ENCODE measurements at regions not wholly inside any gene's neighbourhood (a gene's known extent, or its start where the extent isn't known, plus 50 kb on each side); places are given as distances from the start of the nearest gene placed in this dataset.

DNA sequence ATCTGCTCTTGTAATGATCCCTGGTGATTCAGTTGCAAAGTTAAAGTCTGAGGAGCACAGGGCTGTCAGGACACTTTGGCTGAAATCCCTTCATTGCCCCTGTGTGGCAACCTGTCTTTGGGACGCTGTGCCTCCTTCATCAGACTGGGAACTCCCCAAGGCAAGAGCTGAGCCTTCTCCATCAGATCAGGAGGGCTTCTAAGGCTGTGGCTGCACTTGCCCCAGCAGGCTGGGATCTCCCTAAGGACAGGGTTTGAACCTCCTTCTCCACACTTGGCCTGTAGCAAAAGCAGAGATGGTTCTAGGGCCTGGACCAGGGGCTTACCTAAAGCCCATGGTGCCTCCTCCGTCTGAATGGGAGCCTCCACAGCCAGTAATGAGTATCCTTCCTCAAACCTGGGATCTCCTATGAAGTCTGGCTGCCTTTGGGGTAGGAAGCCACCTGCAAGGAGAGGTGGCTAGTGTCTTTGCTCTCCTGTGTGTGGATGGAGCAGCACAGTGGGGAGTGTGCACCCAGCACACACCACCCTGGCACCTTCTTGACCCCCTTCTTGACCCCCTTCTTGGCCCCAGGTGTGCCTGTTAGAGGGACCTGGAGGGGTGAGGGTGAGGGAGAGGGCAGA, 79.0 kb upstream of the NKD1 start:
- no peak for DNase-seq (ENCODE audit: low spot score)

DNA sequence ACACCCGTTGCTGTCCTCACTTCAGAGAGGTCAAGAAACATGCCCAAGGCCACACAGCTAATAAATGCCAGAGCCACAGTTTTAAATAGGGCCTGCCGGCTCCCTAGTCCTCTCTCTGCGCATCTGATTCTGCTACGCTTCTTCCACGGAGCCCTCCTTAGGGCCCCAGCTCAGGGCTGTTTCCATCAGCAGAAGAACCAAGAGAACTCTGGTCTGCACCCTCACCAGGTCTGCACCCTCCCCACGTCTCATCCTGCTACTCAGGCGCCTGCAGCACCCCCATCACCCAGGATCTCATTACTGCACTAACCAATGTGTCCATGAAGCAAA, 79.5 kb upstream of the NKD1 start:
- no peak for DNase-seq (ENCODE audit: low spot score)

DNA sequence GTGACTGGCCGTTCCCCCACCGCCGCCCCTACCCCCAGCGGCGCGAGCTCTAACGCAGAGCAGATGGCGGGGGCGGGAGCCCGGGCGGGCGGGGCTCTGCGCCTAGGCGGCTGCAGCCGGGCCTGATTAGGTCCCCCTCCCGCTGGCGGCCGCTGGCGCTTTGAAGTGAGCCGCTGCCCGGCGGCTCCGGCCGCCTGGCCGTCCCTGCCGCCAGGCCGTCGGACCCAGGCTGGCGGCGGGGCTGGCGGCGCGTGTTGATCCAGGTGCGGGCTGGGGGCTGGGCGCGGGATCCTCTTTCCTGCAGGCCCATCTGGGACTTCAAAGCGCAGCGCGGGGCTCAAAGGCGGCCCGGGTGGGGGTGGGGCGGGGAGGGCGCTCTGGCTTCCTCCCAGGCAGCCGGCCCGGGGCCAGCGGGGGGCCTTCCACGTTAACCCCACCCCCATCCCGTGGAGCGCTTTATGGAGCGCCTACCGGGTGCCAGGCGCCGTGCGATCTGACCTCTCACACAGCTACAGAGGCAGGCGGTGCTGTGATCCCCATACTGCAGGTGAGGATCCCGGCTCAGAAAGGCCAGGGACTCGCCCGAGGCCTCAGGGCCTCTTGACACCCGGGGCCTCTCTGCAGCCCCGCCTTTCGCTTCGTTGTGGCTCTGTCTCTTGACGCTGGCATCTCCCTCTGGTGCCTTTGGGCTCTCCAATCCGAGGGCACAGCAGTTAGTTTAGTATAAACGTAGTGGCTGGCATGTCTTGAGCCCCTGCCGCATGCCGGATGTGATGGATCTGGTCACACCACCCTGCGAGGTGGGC, 80.0 kb upstream of the NKD1 start:
- no peak for DNase-seq (ENCODE audit: low spot score)

DNA sequence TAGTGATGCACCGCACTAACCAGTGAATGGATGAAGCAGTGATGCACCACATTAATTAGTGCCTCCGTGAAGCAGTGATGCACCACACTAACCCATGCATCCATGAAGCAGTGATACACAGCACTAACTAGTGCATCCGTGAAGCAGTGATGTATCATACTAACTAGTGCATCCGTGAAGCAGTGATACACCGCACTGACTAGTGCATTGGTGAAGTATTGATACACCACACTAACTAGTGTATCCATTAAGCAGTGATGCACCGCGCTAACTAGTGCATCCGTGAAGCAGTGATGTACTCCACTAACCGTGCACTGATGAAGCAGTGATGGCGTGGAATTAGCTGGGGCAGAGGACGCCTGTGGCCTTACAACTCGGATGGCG, 80.6 kb upstream of the NKD1 start:
- DNase-seq (ENCODE audit: low spot score): no peak

DNA sequence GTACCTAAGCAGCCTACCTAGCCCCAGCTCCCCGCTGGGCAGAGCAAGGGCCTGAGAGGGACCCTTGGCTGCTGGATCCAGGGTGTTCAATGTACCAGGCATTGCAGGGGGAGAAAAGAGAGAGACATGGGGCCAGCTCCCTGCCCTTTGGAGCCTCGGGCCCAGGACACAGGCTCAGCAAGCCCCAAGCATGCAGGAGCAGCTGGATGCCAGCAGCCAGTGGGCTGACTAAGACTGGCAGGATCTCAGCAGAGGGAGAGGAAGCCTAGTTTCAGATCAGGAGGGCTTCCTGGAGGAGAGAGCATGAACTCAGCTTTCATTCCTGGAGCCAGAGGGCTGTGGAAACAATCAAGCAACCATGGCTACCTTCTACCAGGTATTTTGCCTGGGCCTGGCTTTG, 82.0 kb upstream of the NKD1 start:
- no peak for DNase-seq (ENCODE audit: low spot score)

DNA sequence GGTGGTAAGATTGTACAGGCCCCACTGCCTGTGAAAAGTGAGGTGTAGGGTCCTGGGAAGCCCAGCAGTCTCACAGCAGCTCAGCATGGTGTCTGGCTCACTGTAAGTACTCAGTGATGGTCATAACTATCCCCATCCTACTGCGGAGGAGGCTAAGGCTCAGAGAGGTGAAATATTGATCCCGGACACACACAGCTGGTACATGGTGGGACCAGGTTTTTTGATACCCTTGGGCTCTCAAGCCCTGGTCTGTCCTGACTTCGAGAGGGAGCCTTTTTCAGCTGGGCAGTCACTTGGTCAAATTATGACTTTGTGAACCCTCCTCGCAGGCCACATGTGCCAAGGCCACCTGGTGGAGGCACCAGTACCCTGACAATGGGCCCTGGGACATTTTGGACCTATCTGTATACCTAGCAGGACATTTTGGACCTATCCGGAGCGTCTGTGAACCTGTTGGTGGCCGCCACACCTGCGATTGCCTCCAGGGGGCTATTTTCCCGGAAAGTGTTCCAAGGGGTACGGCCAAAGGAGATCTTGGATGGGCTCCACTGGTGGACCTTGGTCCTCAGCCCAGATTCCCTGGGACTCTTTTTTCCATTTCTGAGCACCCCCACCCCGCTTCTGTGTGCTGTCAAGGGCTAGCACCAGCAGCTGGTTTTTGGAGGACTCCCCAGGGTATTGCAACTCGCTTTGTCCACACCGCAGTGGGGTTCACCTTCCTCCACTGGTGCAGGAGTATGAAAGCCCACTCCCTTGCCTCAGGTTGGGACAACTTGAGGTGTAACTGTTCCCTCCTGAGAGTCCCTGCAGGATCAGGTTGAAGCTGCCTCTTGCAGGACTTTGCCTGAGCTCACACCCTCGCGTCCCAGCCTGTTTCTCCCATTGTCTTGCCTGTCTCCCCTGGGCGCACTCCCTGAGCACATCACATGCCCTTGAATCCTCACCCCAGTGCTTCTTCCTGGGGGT, 83.6 kb upstream of the NKD1 start:
- no peak for DNase-seq (ENCODE audit: low spot score)

DNA sequence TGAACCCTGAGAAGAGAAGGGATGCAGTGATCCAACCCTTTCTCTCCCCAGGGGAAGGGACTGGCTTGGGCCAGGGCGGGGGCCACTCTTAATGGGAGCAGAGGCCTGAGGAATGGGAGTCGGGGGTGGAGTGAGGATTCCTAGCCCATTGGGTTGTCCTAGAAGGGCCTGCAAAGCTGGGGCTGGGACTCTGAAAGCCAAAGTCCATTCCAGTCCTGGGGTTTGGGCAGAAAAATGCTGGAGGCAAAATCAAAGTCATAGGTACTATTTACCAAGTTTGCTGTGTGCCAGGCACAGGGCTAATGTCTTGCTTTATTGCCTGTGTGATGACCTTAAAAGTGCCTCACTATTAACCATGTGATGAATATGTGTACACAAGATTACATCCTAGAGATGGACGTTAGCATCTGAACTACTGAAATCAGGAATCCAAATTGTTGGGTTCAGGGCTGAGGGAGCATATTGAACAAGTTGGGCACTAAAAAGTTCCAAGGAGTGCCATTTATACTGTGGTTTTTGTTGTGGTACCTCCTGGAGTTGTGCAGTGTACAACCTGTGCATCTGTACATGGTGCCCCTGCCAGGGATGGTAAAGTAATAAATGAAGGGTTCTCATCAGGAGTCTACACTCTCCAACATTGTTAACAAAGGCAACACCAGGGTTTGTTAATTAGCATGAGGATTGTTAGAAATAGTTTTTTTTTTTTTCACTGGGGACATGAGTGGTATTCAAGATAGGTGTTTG, 84.4 kb upstream of the NKD1 start:
- no peak for DNase-seq (ENCODE audit: low spot score)

DNA sequence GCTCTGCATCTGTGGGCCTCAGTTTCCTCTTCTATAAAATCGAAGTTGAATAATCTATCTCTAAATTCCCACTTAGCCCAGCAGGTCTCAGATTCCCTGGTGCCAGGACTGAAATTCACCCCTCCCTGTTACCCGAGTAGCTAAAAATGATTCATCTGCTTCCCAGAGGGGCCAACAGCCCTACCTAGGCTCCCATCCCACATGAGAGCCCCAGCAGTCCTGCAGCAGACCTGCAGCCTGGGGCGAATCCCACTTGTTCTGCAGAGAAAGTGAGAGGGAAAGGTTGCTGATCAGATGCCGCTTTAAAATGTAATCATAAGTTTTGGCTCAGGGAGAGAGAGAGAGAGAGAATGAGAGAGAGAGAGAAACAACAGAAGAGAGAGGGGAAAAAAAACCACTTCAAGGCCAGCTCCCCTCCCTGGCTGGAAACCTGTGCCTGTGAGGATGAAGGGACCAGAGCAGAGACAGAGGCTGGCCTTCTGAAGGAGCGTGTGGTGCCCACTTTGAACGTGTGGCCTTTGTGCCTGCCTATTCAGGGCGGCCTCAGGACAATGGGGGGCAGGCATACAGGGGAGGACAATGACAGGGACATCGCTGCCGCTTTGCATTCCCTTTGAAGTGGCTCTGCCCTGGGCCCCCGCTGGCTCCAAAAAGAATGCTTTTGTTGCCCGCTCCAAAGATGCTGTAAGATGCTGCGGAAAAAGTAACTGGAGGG, 85.2 kb upstream of the NKD1 start:
- no peak for DNase-seq (ENCODE audit: low spot score)

DNA sequence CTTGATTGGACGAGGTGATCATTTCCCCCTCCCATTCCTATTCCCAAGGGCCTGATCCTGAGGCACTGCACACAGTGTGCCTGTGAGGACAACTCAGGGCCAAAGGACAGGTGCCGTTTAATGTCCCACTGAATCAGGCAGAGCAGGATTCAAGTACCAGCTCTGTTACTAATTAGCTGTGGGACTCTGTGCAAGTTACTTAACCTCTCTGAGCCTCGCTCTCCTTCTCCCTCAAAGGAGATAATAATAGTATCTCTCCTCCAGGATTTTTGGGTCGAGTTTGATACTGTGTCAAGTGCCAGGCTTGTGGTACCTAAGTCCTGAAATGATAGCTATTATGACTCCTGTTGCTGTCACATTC, 86.8 kb upstream of the NKD1 start:
- no peak for DNase-seq (ENCODE audit: low spot score)

DNA sequence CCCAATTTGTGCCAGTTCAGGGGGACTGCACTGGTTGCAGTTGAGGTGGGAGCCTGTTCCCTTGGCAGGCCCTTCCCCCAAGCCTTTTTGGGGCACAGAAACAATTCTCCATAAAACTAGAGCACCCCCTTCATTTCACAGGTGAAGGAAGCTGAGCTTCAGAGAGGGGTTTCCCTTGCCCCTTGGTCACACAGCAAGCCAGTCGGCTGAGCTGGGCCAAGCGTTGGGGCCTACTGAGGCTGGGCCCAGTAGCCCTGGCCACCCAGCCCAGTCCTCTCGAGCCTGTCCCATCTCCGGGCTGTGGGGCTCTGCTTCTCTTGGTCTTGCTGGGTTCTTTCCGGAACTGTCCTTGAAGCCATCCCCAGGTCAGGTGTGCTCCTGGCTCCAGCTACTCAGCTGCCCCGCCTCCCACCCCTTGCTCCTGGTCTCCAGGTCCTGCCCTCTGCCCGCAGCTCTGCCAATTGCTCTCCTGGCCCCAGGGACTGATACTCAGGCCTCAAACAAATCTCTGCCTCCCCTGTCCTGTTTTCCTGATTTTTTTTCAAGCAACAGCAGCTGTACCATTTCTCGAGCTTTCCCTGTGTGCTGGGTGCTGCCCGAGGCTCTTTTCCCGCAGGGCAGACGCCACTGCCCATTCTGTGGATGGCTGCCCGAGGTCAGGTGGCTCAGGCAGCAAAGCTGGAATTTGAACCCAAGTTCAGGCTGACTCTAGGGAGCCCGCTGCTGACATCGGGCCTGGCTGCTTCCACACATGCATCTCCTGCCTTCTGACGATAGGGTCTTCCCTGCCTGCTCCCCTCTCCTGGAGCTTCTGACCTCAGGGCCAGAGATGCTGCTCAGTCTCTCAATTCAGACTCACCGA, 87.4 kb upstream of the NKD1 start:
- no peak for DNase-seq (ENCODE audit: low spot score)

DNA sequence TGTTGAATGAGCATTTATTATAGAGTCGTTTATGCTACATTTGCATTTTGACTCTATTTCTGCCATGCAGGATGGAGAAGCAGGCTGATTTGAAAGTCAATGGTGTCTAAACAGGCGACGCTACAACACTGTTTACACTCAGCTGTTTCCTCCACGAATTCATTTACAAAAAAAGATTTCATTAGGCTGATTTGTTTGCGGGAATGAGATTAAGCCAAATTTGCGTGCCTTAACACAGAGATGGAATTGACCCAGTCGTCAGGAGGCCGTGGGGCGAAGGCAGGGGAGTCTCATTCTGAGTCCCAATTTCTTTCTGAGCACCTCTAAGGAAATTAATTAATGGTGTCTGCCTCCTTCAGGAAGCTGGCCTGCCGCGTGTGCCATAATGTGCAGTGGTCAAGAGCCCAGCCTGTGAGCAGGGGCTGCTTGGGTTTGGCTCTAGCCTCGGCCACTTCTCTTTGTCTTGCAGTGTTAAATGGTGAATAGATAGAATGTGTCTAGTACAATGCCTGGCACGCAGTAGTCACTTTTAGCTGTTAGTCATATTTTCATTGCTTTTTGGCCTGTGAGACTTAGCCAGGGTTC, 88.6 kb upstream of the NKD1 start:
- no peak for DNase-seq (ENCODE audit: low spot score)

DNA sequence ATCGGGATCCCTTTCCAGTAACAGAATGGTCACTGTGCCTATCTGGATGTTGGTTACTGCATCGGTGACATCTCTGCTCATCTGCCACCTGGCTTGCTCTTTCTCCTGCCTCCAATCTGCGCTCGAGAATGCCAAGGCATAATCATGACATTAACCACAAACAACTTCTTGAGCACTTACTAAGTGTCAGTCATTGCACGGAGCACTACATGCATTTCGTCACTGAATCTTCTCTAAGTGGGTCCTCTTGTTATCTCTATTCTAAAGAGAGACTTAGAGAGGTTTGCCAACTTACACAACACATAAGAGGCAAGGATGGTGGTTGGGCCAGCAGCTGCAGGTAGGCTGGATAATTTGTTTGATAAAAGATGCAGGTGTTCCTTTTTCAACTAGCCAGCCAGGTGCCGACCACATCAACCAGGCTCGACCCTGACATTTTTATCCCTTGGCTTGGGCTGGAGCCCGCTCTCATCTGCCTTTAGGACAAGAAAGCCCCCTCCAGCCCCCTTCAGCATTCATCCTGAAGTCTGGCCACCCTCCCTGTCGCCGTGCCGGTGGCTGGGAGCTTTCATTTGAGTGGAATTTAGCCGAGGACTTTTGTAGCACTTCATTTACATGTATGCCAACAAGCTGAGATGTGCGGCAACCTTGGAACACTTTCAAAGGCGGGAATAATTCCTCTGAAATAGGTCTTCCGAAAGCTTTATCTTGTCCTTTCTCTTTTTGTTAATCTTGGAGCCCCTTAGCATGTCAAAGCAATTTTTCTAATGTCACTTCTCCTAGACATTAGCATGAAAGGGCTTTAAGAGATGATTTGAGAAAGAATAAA, 89.3 kb upstream of the NKD1 start:
- no peak for DNase-seq (ENCODE audit: low spot score)

DNA sequence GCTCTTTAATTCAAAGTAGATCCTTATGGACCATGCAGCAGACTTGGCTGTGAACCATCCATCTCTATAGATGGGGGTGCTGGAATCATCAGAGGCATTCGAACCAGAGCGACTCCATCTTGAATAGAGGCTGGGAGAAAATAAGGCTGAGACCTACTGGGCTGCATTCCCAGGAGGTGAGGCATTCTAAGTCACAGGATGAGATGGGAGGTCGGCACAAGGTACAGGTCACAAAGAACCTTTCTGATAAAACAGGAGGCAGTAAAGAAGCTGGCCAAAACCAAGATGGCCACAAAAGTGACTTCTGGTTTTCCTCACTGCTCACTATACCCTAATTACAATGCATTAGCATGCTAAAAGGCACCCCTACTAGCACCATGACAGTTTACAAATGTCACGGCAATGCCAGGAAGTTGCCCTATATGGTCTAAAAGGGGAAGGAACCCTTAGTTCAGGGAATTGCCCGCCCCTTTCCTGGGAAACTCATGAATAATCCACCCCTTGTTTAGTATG, 89.2 kb upstream of the BRD7 start:
- no peak for DNase-seq (ENCODE audit: low spot score)

DNA sequence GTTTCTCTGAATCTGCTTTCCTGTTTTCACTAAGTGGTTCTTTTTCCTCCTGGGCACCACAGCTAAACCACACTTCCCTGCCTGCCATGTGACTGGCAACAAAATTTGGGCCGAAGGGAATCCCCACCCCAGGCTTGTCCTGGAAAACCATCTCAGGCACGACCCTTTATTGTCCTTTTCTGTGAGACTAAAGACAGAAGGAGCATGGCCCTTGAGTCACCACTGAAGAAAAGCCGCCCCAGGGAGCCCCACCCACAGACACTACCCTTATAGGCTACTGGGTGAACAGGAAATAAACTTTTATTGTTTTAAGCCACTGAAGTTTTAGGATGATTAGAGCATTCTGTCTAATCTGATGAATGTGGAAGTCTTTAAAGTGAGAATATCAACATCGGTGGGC, 88.6 kb upstream of the BRD7 start:
- no peak for DNase-seq (ENCODE audit: low spot score)

DNA sequence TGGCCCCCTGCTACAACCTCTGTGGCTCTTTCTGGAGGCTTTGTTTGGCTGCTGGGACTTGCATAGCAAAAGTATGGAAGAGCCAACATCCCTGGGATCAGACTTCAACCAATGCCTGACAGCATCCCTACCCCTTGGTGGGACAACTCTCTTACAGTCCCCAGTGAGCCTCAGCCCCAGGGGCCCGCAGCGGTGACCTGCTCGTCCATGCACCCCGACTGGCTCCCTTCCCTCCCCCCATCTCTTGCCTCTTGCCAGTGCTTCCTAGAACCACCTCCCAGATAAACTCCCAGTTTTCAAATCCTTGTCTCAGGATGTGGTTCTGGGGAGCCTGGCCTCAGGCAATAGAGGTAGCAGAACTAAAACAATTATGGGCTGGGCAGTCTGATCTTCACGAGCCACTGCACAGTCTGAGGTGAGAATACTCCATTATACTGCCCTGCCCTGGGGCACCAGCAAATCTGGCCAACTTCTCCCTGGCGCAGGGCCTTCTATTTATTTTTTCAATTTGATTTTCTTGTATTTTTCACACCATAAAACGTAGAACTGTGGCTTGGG, 86.6 kb upstream of the BRD7 start:
- DNase-seq (ENCODE audit: low spot score): no peak

DNA sequence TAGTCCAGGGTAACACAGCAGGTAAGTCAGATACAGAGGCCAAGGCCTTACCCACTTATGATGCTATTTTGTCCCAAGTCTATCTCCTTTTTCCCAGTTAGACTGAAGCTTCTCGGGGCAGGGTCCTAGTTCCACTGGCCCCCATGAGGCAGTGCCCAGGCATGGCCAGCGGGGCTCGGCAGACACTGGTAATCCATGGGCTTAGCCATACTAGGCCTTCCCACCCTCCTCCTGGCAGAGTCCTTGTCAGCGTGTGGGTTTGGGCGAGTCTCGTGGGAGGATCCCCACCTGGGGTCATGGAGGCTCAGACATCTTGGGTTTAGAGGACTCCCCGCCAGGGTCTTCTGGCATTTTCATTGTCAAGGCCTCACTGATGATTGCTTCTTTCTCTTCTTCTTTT, 84.7 kb upstream of the BRD7 start:
- no peak for DNase-seq (ENCODE audit: low spot score)

DNA sequence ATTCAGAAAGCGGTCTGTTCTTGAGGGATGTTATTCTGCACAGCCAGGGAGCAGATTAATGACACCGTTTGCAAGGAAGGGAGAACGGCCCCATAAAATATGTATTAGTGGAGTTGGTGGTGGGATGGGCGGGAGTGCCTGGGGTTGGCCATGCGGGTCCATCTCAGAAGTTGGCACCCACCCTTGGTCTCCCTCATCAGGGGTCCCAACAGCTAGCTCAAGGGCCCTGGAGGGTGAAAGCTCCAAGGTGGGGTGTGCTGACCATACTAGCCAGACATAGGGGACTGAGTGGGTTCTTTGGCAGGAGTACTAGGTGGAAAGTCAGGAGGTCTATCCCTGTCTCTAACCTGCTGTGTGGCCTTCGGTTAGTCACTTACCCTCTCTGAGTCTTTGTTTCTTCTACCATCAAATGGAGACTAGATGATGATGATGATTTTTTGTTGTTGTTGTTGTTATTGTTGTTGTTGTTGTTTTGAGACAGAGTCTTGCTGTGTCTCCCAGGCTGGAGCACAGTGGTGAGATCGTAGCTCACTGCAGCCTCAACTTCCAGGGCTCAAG, 83.2 kb upstream of the BRD7 start:
- no peak for DNase-seq (ENCODE audit: low spot score)

DNA sequence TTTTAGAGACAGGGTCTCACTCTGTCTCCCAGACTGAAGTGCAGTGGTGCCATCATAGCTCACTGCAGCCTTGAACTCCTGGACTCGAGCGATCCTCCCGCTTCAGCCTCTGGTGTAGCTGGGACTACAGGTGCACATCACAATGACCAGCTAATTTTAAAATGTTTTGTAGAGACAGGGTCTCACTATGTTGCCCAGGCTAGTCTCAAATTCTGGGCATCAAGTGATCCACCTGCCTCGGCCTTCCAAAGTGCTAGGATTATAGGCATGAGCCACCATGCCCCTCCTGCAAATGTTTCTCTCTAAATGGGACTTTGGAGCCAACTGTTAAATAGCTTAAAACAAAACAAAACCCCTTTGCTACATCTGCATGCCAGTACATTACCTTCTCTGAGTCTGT, 82.2 kb upstream of the BRD7 start:
- DNase-seq (ENCODE audit: low spot score): no peak
